NCI-H510A (cell line): ENCODE measurements at regions not wholly inside any gene's neighbourhood (a gene's known extent, or its start where the extent isn't known, plus 50 kb on each side); places are given as distances from the start of the nearest gene placed in this dataset.

Experiments used
- DNase-seq: peaks from one replicate; lab custom pipeline; 2025; lab: John Stamatoyannopoulos, UW

DNA sequence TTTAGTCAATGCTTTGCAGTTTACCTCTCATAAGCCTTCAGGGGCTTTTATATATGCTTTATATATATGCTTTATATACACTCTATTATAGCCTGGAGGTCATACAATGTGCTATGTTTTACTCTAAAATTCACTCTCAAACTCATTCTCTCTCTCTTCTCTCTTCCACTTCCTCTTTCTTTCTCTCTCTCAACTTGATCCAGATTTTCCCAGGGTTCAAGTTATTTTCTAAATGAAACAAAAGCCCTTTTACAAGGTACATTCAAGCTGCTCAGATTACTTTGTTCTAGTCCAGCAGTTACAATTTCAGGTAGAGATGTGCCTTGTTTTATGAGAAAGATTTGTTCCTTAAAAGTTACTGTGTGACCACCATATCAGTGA lies 79.6 kb upstream of the ACP3 start:
- DNase-seq, result no peak

GRCh38 chr3:132239587-132239986 lies 77.6 kb upstream of the ACP3 start:
- no peak for DNase-seq

DNA sequence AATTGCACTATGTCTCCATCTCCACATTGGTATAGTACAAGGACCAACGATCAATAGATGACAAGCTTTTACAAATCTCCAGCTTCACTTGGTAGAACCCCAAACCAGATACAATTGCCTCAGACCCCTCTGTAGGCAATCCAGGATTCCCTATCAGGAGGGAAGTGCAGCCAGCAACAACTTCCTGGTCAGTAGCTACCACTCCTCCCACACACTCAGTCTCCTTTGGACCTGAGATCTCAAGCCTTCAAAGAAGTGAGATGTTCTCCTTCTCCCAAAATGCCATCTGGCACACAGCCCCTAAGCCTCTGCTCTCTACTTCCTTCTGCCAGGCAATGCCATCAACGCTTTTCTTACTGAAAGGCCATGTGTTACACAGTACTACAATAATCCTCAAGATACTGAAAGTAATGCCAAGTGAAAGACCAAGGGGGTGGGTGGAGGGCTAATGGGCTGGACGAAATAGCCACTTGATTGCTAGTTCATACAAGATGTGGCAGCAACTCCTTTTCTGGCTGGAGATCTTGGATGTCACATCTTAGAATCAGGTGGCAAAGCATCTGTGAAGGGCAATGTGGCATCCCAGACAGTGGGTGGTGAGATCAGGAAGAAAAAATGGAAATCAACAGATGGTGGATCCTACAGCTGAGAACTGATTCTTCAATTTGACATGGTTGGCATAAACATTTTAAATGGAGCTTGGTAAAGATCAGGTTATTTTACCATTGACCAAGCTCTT lies 75.3 kb upstream of the ACP3 start:
- no peak for DNase-seq

GRCh38 chr3:132242790-132243189 lies 74.4 kb upstream of the ACP3 start:
- DNase-seq, result no peak

DNA sequence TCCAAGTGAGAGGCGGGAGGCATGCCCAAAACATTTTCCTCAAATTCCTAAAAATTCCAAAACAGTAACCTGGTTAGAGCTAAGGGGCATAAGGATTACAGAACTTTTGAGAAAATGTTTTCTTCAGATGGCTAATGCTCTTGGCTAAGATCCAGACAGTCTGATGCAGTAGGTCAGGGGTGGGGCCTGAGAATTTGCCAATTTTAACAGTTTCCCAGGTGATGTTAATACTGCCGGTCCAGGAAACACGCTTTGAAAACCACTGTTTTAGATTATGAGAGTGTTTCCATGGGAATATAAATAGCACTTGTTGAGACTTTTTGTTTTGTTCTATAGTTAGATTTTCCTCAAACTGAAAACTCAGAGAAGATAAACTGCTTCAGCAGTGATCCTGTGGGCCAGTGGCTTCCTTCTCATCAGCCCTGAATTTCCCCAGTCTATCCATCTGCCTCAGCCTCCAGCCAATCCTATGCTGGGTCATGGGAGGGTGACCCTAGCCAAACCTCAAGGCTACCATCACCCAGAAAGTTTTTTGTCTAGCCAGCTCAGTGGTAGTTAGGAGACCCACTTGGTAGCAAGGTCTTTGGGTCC lies 71.6 kb upstream of the ACP3 start:
- no peak for DNase-seq

GRCh38 chr3:132246212-132246611 lies 71.0 kb upstream of the ACP3 start:
- DNase-seq, result no peak

DNA sequence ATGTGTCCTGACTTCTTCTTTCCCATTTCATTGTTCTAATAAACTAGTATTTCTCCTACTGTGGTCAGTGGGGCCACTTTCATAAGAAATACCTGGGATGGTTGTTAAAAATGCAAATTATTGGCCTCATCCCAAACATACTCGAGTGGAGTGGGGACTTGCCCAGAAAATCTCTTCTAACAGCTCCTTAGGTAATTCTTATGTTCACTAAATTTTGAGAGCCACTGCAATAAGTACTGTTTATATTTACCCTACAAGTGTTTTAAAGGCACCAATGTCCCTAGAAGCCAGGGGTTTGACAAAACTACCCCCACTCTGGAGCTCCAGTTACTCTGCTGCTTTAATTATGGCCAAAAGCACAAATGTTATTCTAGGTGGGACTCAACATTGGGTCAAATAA lies 70.0 kb upstream of the ACP3 start:
- DNase-seq, result no peak

DNA sequence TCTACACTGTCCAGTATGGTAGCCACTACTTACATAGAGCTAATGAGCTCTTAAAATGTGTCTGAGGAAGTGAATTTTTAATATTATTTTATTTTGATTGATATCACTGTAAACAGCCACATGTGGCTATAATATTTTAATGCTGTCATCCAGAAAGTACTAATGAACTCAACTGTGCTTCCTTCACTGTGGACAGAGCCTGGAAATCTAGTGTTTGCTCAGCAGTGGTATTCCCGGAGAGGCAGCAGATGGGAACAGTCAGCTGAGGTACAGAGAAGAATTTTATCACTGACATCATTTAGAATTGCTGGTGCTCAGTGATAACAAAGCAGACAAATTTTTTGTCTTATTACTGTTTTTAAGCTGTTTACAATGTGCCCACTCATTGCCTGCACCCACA lies 68.7 kb upstream of the ACP3 start:
- no peak for DNase-seq

DNA sequence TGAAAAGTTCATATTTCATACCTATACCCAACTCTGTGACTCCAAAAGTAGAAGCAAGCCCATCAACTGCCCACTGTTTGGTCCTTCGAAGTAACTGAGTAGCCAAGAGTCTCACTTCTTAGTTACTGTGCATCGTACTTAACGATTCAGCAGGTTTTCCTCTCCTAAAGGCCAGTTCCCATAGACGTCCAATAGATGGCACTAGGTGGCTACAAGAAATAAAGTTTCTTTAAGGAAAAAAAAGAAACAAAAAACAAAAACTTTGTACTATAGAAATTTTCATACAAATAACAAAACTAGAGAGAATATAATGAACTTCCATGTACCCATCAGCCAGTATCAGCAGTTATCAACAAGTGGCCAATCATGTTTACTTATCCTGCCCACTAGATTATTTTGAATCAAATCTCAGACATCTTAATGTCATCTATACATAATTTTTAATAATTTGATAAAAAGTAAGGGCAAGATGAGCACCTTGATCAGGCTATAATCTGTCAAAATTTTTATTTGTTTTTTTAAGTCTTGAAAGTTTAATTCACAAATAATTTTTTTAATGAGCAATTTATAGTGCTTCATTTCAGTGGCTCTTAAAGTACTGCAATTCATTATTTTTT lies 63.8 kb upstream of the ACP3 start:
- no peak for DNase-seq

- DNase-seq, result no peak
Observed at GRCh38 chr3:132254076-132254755, 63.0 kb upstream of the ACP3 start.

GRCh38 chr3:132255041-132255745 lies 62.0 kb upstream of the ACP3 start:
- DNase-seq, result no peak

DNA sequence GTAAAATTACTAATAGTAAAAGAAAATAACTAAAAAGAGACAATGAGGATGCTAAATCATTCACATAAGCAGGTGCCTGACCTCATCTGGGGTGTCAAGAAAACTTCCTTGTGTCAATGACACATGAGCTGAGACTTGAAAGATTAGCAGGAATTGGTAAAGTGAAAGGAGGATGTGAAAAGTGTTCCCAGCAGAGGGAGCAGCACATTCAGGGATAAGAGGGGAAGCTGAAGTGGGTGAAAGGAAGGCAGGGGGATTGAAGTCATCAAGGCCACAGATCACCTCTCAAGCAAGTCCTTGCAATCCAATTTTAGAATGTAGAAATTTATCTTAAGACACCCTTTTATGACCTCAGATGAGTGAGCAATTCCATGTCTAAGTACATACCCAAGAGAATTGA lies 60.2 kb upstream of the ACP3 start:
- DNase-seq, result no peak

GRCh38 chr3:132261506-132261905 lies 55.7 kb upstream of the ACP3 start:
- no peak for DNase-seq

GRCh38 chr3:132262305-132262704 lies 54.9 kb upstream of the ACP3 start:
- DNase-seq, result no peak

DNA sequence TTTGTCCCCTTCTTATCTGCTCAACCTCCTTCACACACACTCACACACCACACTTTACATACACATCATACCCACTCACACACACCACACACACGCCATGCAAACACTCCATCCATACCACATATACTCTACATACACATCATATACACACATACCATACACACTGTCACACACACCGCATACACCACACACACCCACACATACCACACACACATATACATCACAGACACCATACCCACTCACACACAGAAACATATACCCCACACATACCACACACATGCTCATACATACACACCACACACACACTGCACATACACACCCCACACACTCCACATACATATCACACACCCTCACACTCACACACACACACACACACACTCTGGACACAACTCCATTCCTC lies 54.3 kb upstream of the ACP3 start:
- no peak for DNase-seq

GRCh38 chr3:132265028-132265427 lies 52.2 kb upstream of the ACP3 start:
- DNase-seq, result no peak

DNA sequence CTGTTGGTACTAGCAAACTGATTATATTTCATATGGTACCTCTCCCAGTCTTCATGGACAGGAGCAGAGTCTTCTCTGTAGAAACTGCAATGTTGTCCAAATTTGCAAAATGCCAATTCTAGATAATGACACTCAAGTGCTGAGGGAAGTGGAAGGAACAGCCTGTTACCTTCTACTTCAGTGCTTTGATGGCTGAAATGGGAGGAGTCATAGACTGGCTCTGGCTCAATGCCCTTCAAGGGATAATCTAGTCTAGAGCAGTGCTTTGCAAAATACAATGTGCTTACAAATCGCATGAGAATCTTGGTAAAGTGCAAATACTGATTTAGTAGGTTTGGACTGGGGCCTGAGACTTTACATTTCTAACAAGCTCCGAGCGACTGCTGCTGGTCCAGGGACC lies 51.7 kb upstream of the ACP3 start:
- no peak for DNase-seq

- DNase-seq, result no peak
Observed at GRCh38 chr3:132267391-132267993, 49.7 kb upstream of the ACP3 start.
